ENCODE measurements at regions not wholly inside any gene's neighbourhood (a gene's known extent, or its start where the extent isn't known, plus 50 kb on each side); places are given as distances from the start of the nearest gene placed in this dataset.

- Histone ChIP-seq H3K36me3 (ENCODE audit: insufficient read depth, low read length) (no peaks in the 10 kb centered on the region), H4K20me1 (ENCODE audit: insufficient read depth, low read length) (no peaks in the 10 kb centered on the region), H3K79me2 (ENCODE audit: insufficient read depth, low read length) (no peaks in the 10 kb centered on the region), H3K27ac (ENCODE audit: low read depth, low read length) (no peak overlapping the region), H3K9me3 (ENCODE audit: low read depth, low read length) (no peaks in the 10 kb centered on the region), H3K4me2 (ENCODE audit: insufficient read depth, low read length) (no peak overlapping the region), H3K27me3 (ENCODE audit: insufficient read depth, low read length) (no peaks in the 10 kb centered on the region), H3K4me3 (ENCODE audit: insufficient read depth, low read length) (no peak overlapping the region), H3K4me1 (ENCODE audit: insufficient read depth, low read length) (no peaks in the 10 kb centered on the region), H2AFZ (ENCODE audit: low read length) (no peak overlapping the region)
- DNase-seq (ENCODE audit: insufficient read length, low spot score, missing footprints), result no peak
- no peak for TF ChIP-seq CTCF (IDR thresholded peaks at IDR 0.05; ENCODE audit: extremely low read depth, low read depth, low read length)
These were observed 100.2 kb upstream of the REG3G start for GRCh38 chr2:78925258-78925657.

GRCh38 chr2:78928502-78928901, 97.0 kb upstream of the REG3G start:
- Histone ChIP-seq H3K27ac (ENCODE audit: low read depth, low read length) (no peak overlapping the region), H3K36me3 (ENCODE audit: insufficient read depth, low read length) (no peaks in the 10 kb centered on the region), H3K4me3 (ENCODE audit: insufficient read depth, low read length) (no peak overlapping the region), H3K27me3 (ENCODE audit: insufficient read depth, low read length) (no peaks in the 10 kb centered on the region), H3K9me3 (ENCODE audit: low read depth, low read length) (no peaks in the 10 kb centered on the region), H3K4me1 (ENCODE audit: insufficient read depth, low read length) (no peaks in the 10 kb centered on the region), H2AFZ (ENCODE audit: low read length) (no peak overlapping the region), H3K4me2 (ENCODE audit: insufficient read depth, low read length) (no peak overlapping the region), H3K79me2 (ENCODE audit: insufficient read depth, low read length) (no peaks in the 10 kb centered on the region), H4K20me1 (ENCODE audit: insufficient read depth, low read length) (no peaks in the 10 kb centered on the region)
- DNase-seq (ENCODE audit: insufficient read length, low spot score, missing footprints), result no peak
- no peak for TF ChIP-seq CTCF (IDR thresholded peaks at IDR 0.05; ENCODE audit: extremely low read depth, low read depth, low read length)

GRCh38 chr2:78940998-78941397, 84.5 kb upstream of the REG3G start:
- Histone ChIP-seq H3K27ac (ENCODE audit: low read depth, low read length) (no peak overlapping the region), H2AFZ (ENCODE audit: low read length) (no peak overlapping the region), H3K36me3 (ENCODE audit: insufficient read depth, low read length) (no peaks in the 10 kb centered on the region), H3K4me2 (ENCODE audit: insufficient read depth, low read length) (no peak overlapping the region), H4K20me1 (ENCODE audit: insufficient read depth, low read length) (no peaks in the 10 kb centered on the region), H3K4me3 (ENCODE audit: insufficient read depth, low read length) (no peak overlapping the region), H3K9me3 (ENCODE audit: low read depth, low read length) (no peaks in the 10 kb centered on the region), H3K79me2 (ENCODE audit: insufficient read depth, low read length) (no peaks in the 10 kb centered on the region), H3K4me1 (ENCODE audit: insufficient read depth, low read length) (no peaks in the 10 kb centered on the region), H3K27me3 (ENCODE audit: insufficient read depth, low read length) (no peaks in the 10 kb centered on the region)
- DNase-seq (ENCODE audit: insufficient read length, low spot score, missing footprints), result no peak
- TF ChIP-seq CTCF (IDR thresholded peaks at IDR 0.05; ENCODE audit: extremely low read depth, low read depth, low read length), result no peak

GRCh38 chr2:78941751-78942150, 83.8 kb upstream of the REG3G start:
- Histone ChIP-seq H3K4me1 (ENCODE audit: insufficient read depth, low read length) (no peaks in the 10 kb centered on the region), H3K27ac (ENCODE audit: low read depth, low read length) (no peak overlapping the region), H3K9me3 (ENCODE audit: low read depth, low read length) (no peaks in the 10 kb centered on the region), H2AFZ (ENCODE audit: low read length) (no peak overlapping the region), H3K79me2 (ENCODE audit: insufficient read depth, low read length) (no peaks in the 10 kb centered on the region), H3K4me2 (ENCODE audit: insufficient read depth, low read length) (no peak overlapping the region), H3K27me3 (ENCODE audit: insufficient read depth, low read length) (no peaks in the 10 kb centered on the region), H3K4me3 (ENCODE audit: insufficient read depth, low read length) (no peak overlapping the region), H3K36me3 (ENCODE audit: insufficient read depth, low read length) (no peaks in the 10 kb centered on the region), H4K20me1 (ENCODE audit: insufficient read depth, low read length) (no peaks in the 10 kb centered on the region)
- no peak for TF ChIP-seq CTCF (IDR thresholded peaks at IDR 0.05; ENCODE audit: extremely low read depth, low read depth, low read length)
- DNase-seq (ENCODE audit: insufficient read length, low spot score, missing footprints), result no peak
